Hematopoietic multipotent progenitor cell treated with erythropoietin and hydrocortisone succinate and interleukin-3 and kit ligand, for 4 days (in vitro differentiated cells): ENCODE measurements at regions not wholly inside any gene's neighbourhood (a gene's known extent, or its start where the extent isn't known, plus 50 kb on each side); places are given as distances from the start of the nearest gene placed in this dataset.

Experiments used
- DNase-seq: peaks from one replicate; pipeline ENCODE4 v3.0.0-alpha.2; 2015

- no peak for DNase-seq
Measured at GRCh38 chr1:55586771-55587170, 371.6 kb upstream of the USP24 start.

- no peak for DNase-seq
Measured at GRCh38 chr1:55585402-55585792, 370.2 kb upstream of the USP24 start.

- no peak for DNase-seq
Measured at GRCh38 chr1:55584526-55585401, 369.6 kb upstream of the USP24 start.

- DNase-seq: no peak
Measured at GRCh38 chr1:55582084-55582483, 366.9 kb upstream of the USP24 start.

- no peak for DNase-seq
Measured at GRCh38 chr1:55580845-55581332, 365.7 kb upstream of the USP24 start.

- DNase-seq: no peak
Measured at GRCh38 chr1:55579332-55580001, 364.3 kb upstream of the USP24 start.

- DNase-seq: no peak
Measured at GRCh38 chr1:55578646-55579045, 363.5 kb upstream of the USP24 start.

- no peak for DNase-seq
Measured at GRCh38 chr1:55575571-55576279, 360.6 kb upstream of the USP24 start.

- no peak for DNase-seq
Measured at GRCh38 chr1:55574691-55575225, 359.6 kb upstream of the USP24 start.

GRCh38 chr1:55572878-55573734, 357.9 kb upstream of the USP24 start:
- no peak for DNase-seq

GRCh38 chr1:55571767-55572166, 356.6 kb upstream of the USP24 start:
- no peak for DNase-seq

GRCh38 chr1:55569417-55569816, 354.3 kb upstream of the USP24 start:
- DNase-seq: no peak

- DNase-seq: no peak
Measured at GRCh38 chr1:55568732-55569131, 353.6 kb upstream of the USP24 start.

- DNase-seq: no peak
Measured at GRCh38 chr1:55560266-55560665, 345.1 kb upstream of the USP24 start.

GRCh38 chr1:55559842-55560241, 344.7 kb upstream of the USP24 start:
- DNase-seq: no peak

GRCh38 chr1:55559161-55559611, 344.0 kb upstream of the USP24 start:
- no peak for DNase-seq

GRCh38 chr1:55558515-55558914, 343.4 kb upstream of the USP24 start:
- DNase-seq: no peak

GRCh38 chr1:55555956-55556725, 341.0 kb upstream of the USP24 start:
- no peak for DNase-seq

- DNase-seq: no peak
Measured at GRCh38 chr1:55554611-55555010, 339.4 kb upstream of the USP24 start.

- DNase-seq: no peak
Measured at GRCh38 chr1:55552636-55553035, 337.5 kb upstream of the USP24 start.

GRCh38 chr1:55547405-55547804, 332.2 kb upstream of the USP24 start:
- no peak for DNase-seq
